CD14-positive monocyte (primary cell): ENCODE measurements at regions not wholly inside any gene's neighbourhood (a gene's known extent, or its start where the extent isn't known, plus 50 kb on each side); places are given as distances from the start of the nearest gene placed in this dataset.

Experiments used
- DNase-seq, 3 donors: peaks; one replicate each; pipeline ENCODE4 v3.0.0-alpha.2; 2011 to 2022
- H2AFZ ChIP-seq: 2 replicates; pipeline ENCODE4 v1.6.0; 2012; ENCODE audit warnings: mild to moderate bottlenecking, low read depth, low read length, inconsistent platforms; ENCODE audit not compliant: insufficient read depth, poor library complexity, severe bottlenecking
- H3K27ac ChIP-seq, 2 donors: 1 replicate in 1 of 2; 2 replicates in 1 of 2; pipeline ENCODE4 v1.5.1; 2012 to 2013; ENCODE audit warnings: low read length in 2 of 2, control low read depth in 1 of 2, inconsistent platforms in 1 of 2, low read depth in 1 of 2, mild to moderate bottlenecking in 1 of 2
- H3K27me3 ChIP-seq, 2 donors: one replicate each; pipeline versions ENCODE4 v1.6.0 to v1.6.1; 2011 to 2013; ENCODE audit warnings: low read length in 2 of 2; ENCODE audit not compliant: control insufficient read depth in 2 of 2, insufficient read depth in 2 of 2
- H3K36me3 ChIP-seq, 2 donors: replicated peaks in 1 of 2; 1 replicate in 1 of 2; 2 replicates in 1 of 2; pipeline versions ENCODE4 v1.5.1 to v1.6.1; 2012 to 2013; ENCODE audit warnings: low read length in 2 of 2, control low read depth in 1 of 2, inconsistent platforms in 1 of 2, mild to moderate bottlenecking in 1 of 2; ENCODE audit not compliant: insufficient read depth in 2 of 2, control insufficient read depth in 1 of 2
- H3K4me1 ChIP-seq, 2 donors: 1 replicate in 1 of 2; 2 replicates in 1 of 2; pipeline versions ENCODE4 v1.5.1 to v1.6.1; 2012 to 2013; ENCODE audit warnings: low read length in 2 of 2, control low read depth in 1 of 2, inconsistent platforms in 1 of 2, mild to moderate bottlenecking in 1 of 2, moderate library complexity in 1 of 2; ENCODE audit not compliant: insufficient read depth in 2 of 2, control insufficient read depth in 1 of 2
- H3K4me2 ChIP-seq: replicated peaks from 2 replicates; pipeline ENCODE3; 2012; ENCODE audit warnings: low read length, moderate library complexity, mild to moderate bottlenecking; ENCODE audit not compliant: poor library complexity, severe bottlenecking; ENCODE audit errors: extremely low read depth
- H3K4me3 ChIP-seq, 3 experiments: fragments of 200-600 bp in 1 of 3; sonication (generic) in 1 of 3; replicated peaks in 1 of 3; 1 replicate in 2 of 3; 2 replicates in 1 of 3; pipeline ENCODE4 v1.5.1; 2011 to 2013; ENCODE audit warnings: low read length in 3 of 3, mild to moderate bottlenecking in 3 of 3, control low read depth in 2 of 3, low read depth in 2 of 3, inconsistent platforms in 1 of 3, moderate library complexity in 1 of 3
- H3K79me2 ChIP-seq: 2 replicates; pipeline ENCODE4 v1.6.0; 2012; ENCODE audit warnings: mild to moderate bottlenecking, control low read depth, inconsistent platforms, low read length, moderate library complexity; ENCODE audit not compliant: insufficient read depth
- H3K9ac ChIP-seq: 2 replicates; pipeline ENCODE4 v1.6.0; 2017; ENCODE audit warnings: low read length, mild to moderate bottlenecking; ENCODE audit not compliant: insufficient read depth, poor library complexity, severe bottlenecking
- H3K9me3 ChIP-seq, 2 donors: replicated peaks in 1 of 2; 1 replicate in 1 of 2; 2 replicates in 1 of 2; pipeline versions ENCODE4 v1.5.1 to v1.6.1; 2012 to 2013; ENCODE audit warnings: low read length in 2 of 2, control low read depth in 1 of 2; ENCODE audit not compliant: control insufficient read depth in 1 of 2, insufficient read depth in 1 of 2
- H4K20me1 ChIP-seq: 2 replicates; pipeline ENCODE4 v1.6.0; 2012; ENCODE audit warnings: mild to moderate bottlenecking, low read length, control low read depth, moderate library complexity; ENCODE audit not compliant: insufficient read depth
- H3K27ac Mint-ChIP-seq, 7 donors: one replicate each; pipeline ENCODE4 v1.8.0; 2020; ENCODE audit warnings: mild to moderate bottlenecking in 7 of 7, mixed read lengths in 7 of 7, moderate library complexity in 6 of 7, inconsistent platforms in 2 of 7
- H3K27me3 Mint-ChIP-seq, 3 donors: one replicate each; pipeline ENCODE4 v1.8.0; 2021 to 2022; ENCODE audit warnings: low read depth in 3 of 3, mild to moderate bottlenecking in 3 of 3, mixed read lengths in 3 of 3, moderate library complexity in 3 of 3, inconsistent platforms in 1 of 3
- H3K36me3 Mint-ChIP-seq, 2 donors: one replicate each; pipeline ENCODE4 v1.8.0; 2020; ENCODE audit warnings: mixed read lengths in 2 of 2, inconsistent platforms in 1 of 2, mild to moderate bottlenecking in 1 of 2
- H3K4me1 Mint-ChIP-seq: one replicate; pipeline ENCODE4 v1.8.0; 2020; ENCODE audit warnings: mild to moderate bottlenecking, mixed read lengths
- H3K4me3 Mint-ChIP-seq, 2 donors: one replicate each; pipeline ENCODE4 v1.8.0; 2020; ENCODE audit warnings: mild to moderate bottlenecking in 2 of 2, mixed read lengths in 2 of 2, moderate library complexity in 1 of 2
- H3K9me3 Mint-ChIP-seq, 7 donors: one replicate each; pipeline ENCODE4 v1.8.0; 2020 to 2022; ENCODE audit warnings: mixed read lengths in 7 of 7, mild to moderate bottlenecking in 6 of 7, moderate library complexity in 6 of 7, inconsistent platforms in 2 of 7
- whole genome bisulfite sequencing: methylation state at CpG from one replicate; pipeline ENCODE4 v1.1.5; 2013; ENCODE audit warnings: missing lambda C conversion rate; ENCODE audit not compliant: insufficient coverage; 5-methylcytosine and 5-hydroxymethylcytosine counted together
- intact Hi-C, 2 donors: fragments of 100-400 bp; cut with micrococcal nuclease; formaldehyde crosslinking; loops; one replicate each; pipeline versions ENCODE4 v1.15.0 to v1.15.1; 2023
- TF ChIP-seq, protein P1 (sequence below): fragments of 200-600 bp; IDR thresholded peaks from one replicate; pipeline ENCODE4 v1.8.0; 2022; ENCODE audit warnings: antibody characterized with exemption, mild to moderate bottlenecking

GRCh38 chr20:4490045-4490444, 196.2 kb upstream of the PRNP start:
- H3K36me3 Mint-ChIP-seq = no peaks in the 10 kb centered on the region
- H3K4me1 ChIP-seq = no peaks in the 10 kb centered on the region
- H3K4me1 Mint-ChIP-seq = no peaks in the 10 kb centered on the region
- H3K27me3 Mint-ChIP-seq = peaks cover 2 to 12% (median 9%) of the 10 kb centered on the region in 3 donors
- H3K4me3 ChIP-seq = no peak overlapping the region
- no peak overlapping the region for H3K4me2 ChIP-seq
- no peaks in the 10 kb centered on the region for H3K79me2 ChIP-seq
- intact Hi-C loops = no loop called here
- no peak overlapping the region for H3K27ac ChIP-seq
- TF ChIP-seq, protein P1, sequence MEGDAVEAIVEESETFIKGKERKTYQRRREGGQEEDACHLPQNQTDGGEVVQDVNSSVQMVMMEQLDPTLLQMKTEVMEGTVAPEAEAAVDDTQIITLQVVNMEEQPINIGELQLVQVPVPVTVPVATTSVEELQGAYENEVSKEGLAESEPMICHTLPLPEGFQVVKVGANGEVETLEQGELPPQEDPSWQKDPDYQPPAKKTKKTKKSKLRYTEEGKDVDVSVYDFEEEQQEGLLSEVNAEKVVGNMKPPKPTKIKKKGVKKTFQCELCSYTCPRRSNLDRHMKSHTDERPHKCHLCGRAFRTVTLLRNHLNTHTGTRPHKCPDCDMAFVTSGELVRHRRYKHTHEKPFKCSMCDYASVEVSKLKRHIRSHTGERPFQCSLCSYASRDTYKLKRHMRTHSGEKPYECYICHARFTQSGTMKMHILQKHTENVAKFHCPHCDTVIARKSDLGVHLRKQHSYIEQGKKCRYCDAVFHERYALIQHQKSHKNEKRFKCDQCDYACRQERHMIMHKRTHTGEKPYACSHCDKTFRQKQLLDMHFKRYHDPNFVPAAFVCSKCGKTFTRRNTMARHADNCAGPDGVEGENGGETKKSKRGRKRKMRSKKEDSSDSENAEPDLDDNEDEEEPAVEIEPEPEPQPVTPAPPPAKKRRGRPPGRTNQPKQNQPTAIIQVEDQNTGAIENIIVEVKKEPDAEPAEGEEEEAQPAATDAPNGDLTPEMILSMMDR = no peak
- no peak overlapping the region for H3K4me3 Mint-ChIP-seq
- no peaks in the 10 kb centered on the region for H3K9me3 ChIP-seq
- no peak overlapping the region for H3K27ac Mint-ChIP-seq
- DNase-seq = no peak
- H3K36me3 ChIP-seq = no peaks in the 10 kb centered on the region
- H4K20me1 ChIP-seq = no peaks in the 10 kb centered on the region
- 97% methylated on average over 3 of the region's 3 CpGs for WGBS
- H3K9ac ChIP-seq = no peak overlapping the region
- H3K27me3 ChIP-seq = no peaks in the 10 kb centered on the region
- H3K9me3 Mint-ChIP-seq = no peaks in the 10 kb centered on the region
- H2AFZ ChIP-seq = no peak overlapping the region

DNA sequence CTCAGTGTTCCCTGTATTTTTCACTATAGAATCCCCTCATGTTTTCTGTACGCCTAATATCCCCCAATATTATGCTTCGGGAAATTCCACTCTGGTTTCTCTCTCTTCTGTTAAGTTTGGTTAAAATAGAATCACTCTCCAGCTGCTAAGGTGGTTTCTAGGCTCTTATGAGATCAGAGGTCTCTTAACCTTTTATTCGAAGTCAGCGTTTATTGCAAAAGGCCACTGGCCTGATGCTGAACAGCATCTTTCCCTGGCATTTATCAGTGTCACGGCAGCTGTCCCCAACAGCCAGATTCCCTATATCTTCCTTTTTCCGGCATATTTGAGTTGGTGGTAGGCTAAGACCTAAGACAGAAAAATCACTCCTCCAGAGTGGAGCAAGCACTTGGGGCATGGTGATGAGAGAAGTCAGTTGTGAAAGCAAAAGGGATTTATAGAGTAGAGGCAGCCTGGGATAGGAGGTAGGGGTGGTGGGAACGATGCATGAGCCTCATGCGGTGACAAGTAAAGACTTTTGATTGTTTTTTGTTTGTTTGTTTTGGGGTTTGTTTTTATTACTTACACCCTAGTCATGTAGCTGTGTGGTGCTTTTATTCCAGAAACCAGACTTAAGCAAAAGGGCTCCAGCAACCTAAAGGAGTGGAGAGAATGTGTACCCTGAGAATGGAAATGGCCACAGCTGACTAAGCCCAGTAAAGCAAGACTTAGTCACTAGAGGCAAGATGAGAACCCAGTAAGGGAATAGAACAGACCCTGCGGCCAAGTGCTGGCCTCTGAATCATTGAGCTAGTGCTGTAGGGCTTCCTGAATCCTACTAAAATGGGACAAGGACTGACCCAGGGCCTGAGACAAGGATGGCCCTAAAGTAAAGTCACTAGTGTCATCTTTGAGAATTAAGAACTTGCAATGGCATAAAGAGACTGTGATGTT, 197.6 kb upstream of the PRNP start:
- Mint-ChIP-seq H3K4me3 (no peak overlapping the region), H3K27ac (no peak overlapping the region), H3K36me3 (no peaks in the 10 kb centered on the region), H3K9me3 (peaks cover 0 to 1% (median 0%) of the 10 kb centered on the region in 7 donors), H3K4me1 (peaks cover 2% of the 10 kb centered on the region), H3K27me3 (peaks cover 2 to 9% (median 9%) of the 10 kb centered on the region in 3 donors)
- H3K36me3 ChIP-seq = no peaks in the 10 kb centered on the region
- no peak for DNase-seq
- no peak overlapping the region for H3K27ac ChIP-seq
- H4K20me1 ChIP-seq = no peaks in the 10 kb centered on the region
- TF ChIP-seq, protein P1 = no peak
- no peaks in the 10 kb centered on the region for H3K9me3 ChIP-seq
- H3K9ac ChIP-seq = no peak overlapping the region
- H2AFZ ChIP-seq = no peak overlapping the region
- no peak overlapping the region for H3K4me3 ChIP-seq
- no peak overlapping the region for H3K4me2 ChIP-seq
- H3K79me2 ChIP-seq = no peaks in the 10 kb centered on the region
- H3K27me3 ChIP-seq = no peaks in the 10 kb centered on the region
- WGBS = 100% methylated on average over 1 of the region's 9 CpGs
- H3K4me1 ChIP-seq = peaks cover 0 to 2% of the 10 kb centered on the region in 2 donors
- intact Hi-C loops = no loop called here
